Effector CD8-positive, alpha-beta T cell (primary cell): ENCODE measurements at regions not wholly inside any gene's neighbourhood (a gene's known extent, or its start where the extent isn't known, plus 50 kb on each side); places are given as distances from the start of the nearest gene placed in this dataset.
"Not testable (repeated sequence)": the region's sequence is repeated elsewhere in the genome, so short reads cannot be mapped to it uniquely, and the experiment has no call there.

ENCODE experiments used
- DNase-seq: peaks from one replicate; lab custom pipeline; 2025; lab: John Stamatoyannopoulos, UW

- DNase-seq, result no peak
Measured at GRCh38 chr3:153370680-153371079, 208.7 kb downstream of the RAP2B start.

GRCh38 chr3:153372326-153372725 lies 210.3 kb downstream of the RAP2B start:
- no peak for DNase-seq

- no peak for DNase-seq
Measured at GRCh38 chr3:153373606-153374005, 211.6 kb downstream of the RAP2B start.

GRCh38 chr3:153378366-153378765 lies 216.3 kb downstream of the RAP2B start:
- not testable (repeated sequence) for DNase-seq

GRCh38 chr3:153379516-153379915 lies 217.5 kb downstream of the RAP2B start:
- DNase-seq, result no peak

- DNase-seq, result no peak
Measured at GRCh38 chr3:153385343-153385742, 223.3 kb downstream of the RAP2B start.

GRCh38 chr3:153392363-153392762 lies 230.3 kb downstream of the RAP2B start:
- DNase-seq, result no peak

- DNase-seq, result no peak
Measured at GRCh38 chr3:153394017-153394416, 232.0 kb downstream of the RAP2B start.

GRCh38 chr3:153396581-153396980 lies 234.6 kb downstream of the RAP2B start:
- DNase-seq, result no peak

- no peak for DNase-seq
Measured at GRCh38 chr3:153397794-153398193, 235.8 kb downstream of the RAP2B start.

- DNase-seq, result no peak
Measured at GRCh38 chr3:153399636-153400035, 237.6 kb downstream of the RAP2B start.

GRCh38 chr3:153400641-153401040 lies 238.6 kb downstream of the RAP2B start:
- DNase-seq, result no peak

- no peak for DNase-seq
Measured at GRCh38 chr3:153404157-153404556, 242.1 kb downstream of the RAP2B start.

GRCh38 chr3:153405320-153405719 lies 243.3 kb downstream of the RAP2B start:
- DNase-seq, result not testable (repeated sequence)

- no peak for DNase-seq
Measured at GRCh38 chr3:153410517-153410916, 248.5 kb downstream of the RAP2B start.

- no peak for DNase-seq
Measured at GRCh38 chr3:153414982-153415381, 253.0 kb downstream of the RAP2B start.

GRCh38 chr3:153422314-153422713 lies 260.3 kb downstream of the RAP2B start:
- DNase-seq, result no peak

- not testable (repeated sequence) for DNase-seq
Measured at GRCh38 chr3:153423820-153424219, 261.8 kb downstream of the RAP2B start.

GRCh38 chr3:153426344-153426743 lies 264.3 kb downstream of the RAP2B start:
- DNase-seq, result no peak

GRCh38 chr3:153426803-153427202 lies 264.8 kb downstream of the RAP2B start:
- no peak for DNase-seq

- no peak for DNase-seq
Measured at GRCh38 chr3:153429821-153430220, 267.8 kb downstream of the RAP2B start.

- DNase-seq, result no peak
Measured at GRCh38 chr3:153431076-153431475, 269.1 kb downstream of the RAP2B start.

- no peak for DNase-seq
Measured at GRCh38 chr3:153437666-153438065, 275.6 kb downstream of the RAP2B start.

GRCh38 chr3:153438271-153438670 lies 276.2 kb downstream of the RAP2B start:
- DNase-seq, result no peak

GRCh38 chr3:153439780-153440179 lies 277.8 kb downstream of the RAP2B start:
- DNase-seq, result no peak
